Dermis blood vessel endothelial cell (primary cell): ENCODE measurements at regions not wholly inside any gene's neighbourhood (a gene's known extent, or its start where the extent isn't known, plus 50 kb on each side); places are given as distances from the start of the nearest gene placed in this dataset.

Experiments used
- DNase-seq: peaks from one replicate; pipeline ENCODE4 v3.0.0; 2010

GRCh38 chr11:70712471-70712870 is 314.1 kb downstream of the CTTN start:
- DNase-seq, result no peak

- no peak for DNase-seq
Measured at GRCh38 chr11:70713086-70713835, 314.9 kb downstream of the CTTN start.

GRCh38 chr11:70713988-70714665 is 315.8 kb downstream of the CTTN start:
- no peak for DNase-seq

GRCh38 chr11:70715166-70715951 is 317.0 kb downstream of the CTTN start:
- DNase-seq, result no peak

GRCh38 chr11:70716216-70716615 is 317.9 kb downstream of the CTTN start:
- no peak for DNase-seq

- no peak for DNase-seq
Measured at GRCh38 chr11:70716986-70717775, 318.9 kb downstream of the CTTN start.

- DNase-seq, result no peak
Measured at GRCh38 chr11:70717936-70718595, 319.7 kb downstream of the CTTN start.

- DNase-seq, result no peak
Measured at GRCh38 chr11:70719516-70719915, 321.2 kb downstream of the CTTN start.

GRCh38 chr11:70720281-70720680 is 322.0 kb downstream of the CTTN start:
- no peak for DNase-seq

GRCh38 chr11:70721006-70721405 is 322.7 kb downstream of the CTTN start:
- DNase-seq, result no peak

- no peak for DNase-seq
Measured at GRCh38 chr11:70725278-70725677, 326.9 kb downstream of the CTTN start.

GRCh38 chr11:70725739-70726138 is 327.4 kb downstream of the CTTN start:
- DNase-seq, result no peak

- DNase-seq, result no peak
Measured at GRCh38 chr11:70727021-70727420, 328.7 kb downstream of the CTTN start.

GRCh38 chr11:70727899-70728620 is 329.7 kb downstream of the CTTN start:
- no peak for DNase-seq

GRCh38 chr11:70729949-70730348 is 331.6 kb downstream of the CTTN start:
- DNase-seq, result no peak

GRCh38 chr11:70730411-70730810 is 332.1 kb downstream of the CTTN start:
- no peak for DNase-seq

GRCh38 chr11:70731271-70732022 is 333.1 kb downstream of the CTTN start:
- DNase-seq, result no peak

GRCh38 chr11:70732023-70732880 is 333.9 kb downstream of the CTTN start:
- DNase-seq, result no peak

GRCh38 chr11:70732881-70733196 is 334.5 kb downstream of the CTTN start:
- no peak for DNase-seq
